DMS79 (cell line): ENCODE measurements at regions not wholly inside any gene's neighbourhood (a gene's known extent, or its start where the extent isn't known, plus 50 kb on each side); places are given as distances from the start of the nearest gene placed in this dataset.
"Not testable (repeated sequence)": the region's sequence is repeated elsewhere in the genome, so short reads cannot be mapped to it uniquely, and the experiment has no call there.

Source experiments
- DNase-seq: peaks from one replicate; lab custom pipeline; 2025; lab: John Stamatoyannopoulos, UW

- no peak for DNase-seq
Measured at GRCh38 chr18:67455890-67456501, 60.5 kb downstream of the DSEL start.

DNA sequence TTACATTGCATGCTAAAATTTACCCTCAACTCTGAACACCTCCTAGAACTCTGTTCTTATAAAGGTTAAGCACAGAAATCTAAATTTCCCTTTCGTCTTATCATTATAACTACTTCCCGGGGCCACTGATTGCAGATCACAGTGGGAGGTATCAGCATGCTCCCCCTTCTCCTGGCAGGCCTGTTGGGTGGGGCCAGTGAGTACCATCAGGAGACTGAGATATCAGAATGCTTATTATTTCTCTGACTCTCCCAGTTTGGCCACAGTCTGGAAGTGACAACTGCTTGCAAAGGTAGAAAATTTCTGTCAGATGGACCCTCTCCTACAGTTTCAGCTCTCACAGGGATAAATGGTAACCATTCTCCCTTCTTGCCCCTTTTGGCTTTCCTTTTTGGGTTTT, 62.6 kb downstream of the DSEL start:
- DNase-seq = no peak

DNA sequence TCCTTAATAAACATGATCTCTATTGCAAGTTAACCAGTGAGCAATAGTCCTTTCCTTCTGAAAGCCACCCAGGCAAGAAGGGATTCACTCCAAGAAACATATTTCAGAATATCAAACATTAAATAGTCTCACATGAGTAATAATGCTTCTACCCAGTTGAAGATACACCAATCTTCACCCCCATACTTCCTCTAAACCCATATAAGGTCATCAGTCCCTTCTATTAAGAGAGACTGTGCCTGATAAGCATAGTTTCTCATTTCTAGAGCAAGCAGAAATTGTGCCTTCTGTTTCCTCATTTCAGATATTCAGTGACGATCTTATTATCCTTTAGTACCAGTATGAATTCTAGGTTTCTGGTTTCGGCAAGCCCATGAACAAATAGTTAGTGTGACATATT, 64.6 kb downstream of the DSEL start:
- no peak for DNase-seq

GRCh38 chr18:67451101-67451500, 65.4 kb downstream of the DSEL start:
- DNase-seq = not testable (repeated sequence)

- DNase-seq = no peak
Measured at GRCh38 chr18:67433971-67434370, 82.5 kb downstream of the DSEL start.

GRCh38 chr18:67432806-67433205, 83.7 kb downstream of the DSEL start:
- DNase-seq = no peak

- no peak for DNase-seq
Measured at GRCh38 chr18:67428805-67429204, 87.7 kb downstream of the DSEL start.

- no peak for DNase-seq
Measured at GRCh38 chr18:67428158-67428557, 88.4 kb downstream of the DSEL start.

GRCh38 chr18:67426486-67426885, 90.0 kb downstream of the DSEL start:
- no peak for DNase-seq

DNA sequence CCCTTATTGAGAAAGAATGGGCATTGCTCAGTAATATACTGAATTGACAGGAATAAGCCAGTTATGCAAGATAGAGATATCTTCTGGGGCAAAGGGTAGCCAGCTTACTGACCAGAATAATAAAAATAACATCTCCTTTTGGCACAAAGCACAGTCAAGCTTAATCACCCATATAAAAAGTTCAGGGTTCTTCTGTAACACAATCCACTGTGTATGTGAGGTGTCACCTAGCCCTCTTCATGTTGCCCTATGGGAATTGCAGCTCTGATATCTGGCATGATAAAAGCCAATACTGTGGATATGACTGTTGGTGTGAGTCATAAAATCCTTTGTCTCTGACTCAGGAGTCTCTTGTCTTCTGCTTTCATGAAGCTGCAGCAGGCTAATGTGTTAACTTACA, 90.8 kb downstream of the DSEL start:
- no peak for DNase-seq

DNA sequence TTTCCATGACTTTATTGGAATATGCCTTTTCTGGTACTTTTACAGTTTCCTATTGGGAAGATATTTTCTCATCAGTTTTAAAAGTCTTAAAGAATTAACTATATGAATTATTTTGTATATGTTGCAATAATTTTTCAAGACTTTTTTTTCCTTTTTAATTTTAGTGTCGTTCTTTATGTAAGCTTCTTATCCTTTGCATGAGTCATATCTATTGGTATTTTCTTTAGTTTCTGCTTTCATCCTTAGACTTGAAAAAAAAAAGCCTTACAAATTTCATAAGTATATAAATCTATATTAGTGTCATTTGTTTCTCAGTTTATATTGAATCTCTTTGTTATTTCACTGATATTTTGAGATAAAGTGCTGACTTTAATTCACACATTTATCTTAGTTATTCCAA, 94.9 kb downstream of the DSEL start:
- no peak for DNase-seq

GRCh38 chr18:67417864-67418523, 98.5 kb downstream of the DSEL start:
- DNase-seq = no peak

DNA sequence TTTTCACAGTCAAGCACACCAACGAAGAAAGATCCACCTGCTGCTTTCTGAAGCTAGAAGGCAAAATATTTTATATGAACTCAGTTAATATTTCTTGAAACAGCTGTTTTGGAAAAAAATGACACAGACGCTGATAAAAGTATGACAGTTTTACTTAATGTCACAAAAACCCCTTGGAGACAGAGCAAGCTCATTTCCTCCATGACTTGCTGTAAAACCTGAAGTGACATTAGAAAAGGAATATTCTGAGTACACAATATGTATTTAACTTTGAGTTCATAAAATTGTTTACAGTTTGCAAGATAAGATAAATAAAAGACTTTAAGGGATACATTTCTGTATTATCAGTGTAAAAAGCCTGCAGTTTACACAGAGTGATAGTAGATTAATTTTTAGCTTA, 105.4 kb downstream of the DSEL start:
- no peak for DNase-seq

GRCh38 chr18:67410075-67411070, 106.1 kb downstream of the DSEL start:
- no peak for DNase-seq

DNA sequence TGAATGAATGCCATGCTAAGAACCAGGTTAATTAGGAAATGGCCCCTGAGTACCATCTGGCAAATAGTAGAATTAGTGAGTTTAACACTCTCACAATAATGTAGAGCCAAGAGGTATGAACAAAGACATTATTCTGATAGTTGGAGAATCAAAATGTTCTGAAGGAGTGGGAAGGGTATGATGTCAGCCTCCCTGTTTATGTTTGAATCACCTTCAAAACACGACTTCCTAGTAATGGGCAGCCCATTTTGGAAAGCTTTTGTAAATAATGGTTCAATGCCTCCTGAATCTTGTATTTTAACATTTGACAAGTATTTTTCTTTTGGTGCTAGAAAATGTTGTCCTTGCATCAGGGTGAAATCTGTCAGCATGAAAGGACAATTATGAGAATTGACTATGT, 108.3 kb downstream of the DSEL start:
- DNase-seq = no peak

DNA sequence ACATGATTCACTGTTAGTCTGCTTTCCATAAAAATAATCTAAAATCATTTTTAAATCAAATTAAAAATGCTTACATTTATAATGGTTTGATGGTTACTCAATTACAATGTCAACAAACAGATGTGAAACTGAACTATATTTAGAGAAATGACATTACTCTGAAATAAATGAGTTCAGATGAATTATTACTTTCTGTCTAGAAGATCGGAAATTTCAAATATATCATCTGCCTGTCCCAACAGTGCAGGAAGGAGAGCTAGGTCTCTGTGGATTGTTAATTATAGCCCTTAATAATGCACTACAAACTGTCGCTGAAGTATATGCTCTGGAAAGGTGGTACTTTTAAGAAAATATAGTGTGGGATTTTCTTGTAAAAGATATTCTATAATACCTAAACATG, 109.8 kb downstream of the DSEL start:
- DNase-seq = no peak

DNA sequence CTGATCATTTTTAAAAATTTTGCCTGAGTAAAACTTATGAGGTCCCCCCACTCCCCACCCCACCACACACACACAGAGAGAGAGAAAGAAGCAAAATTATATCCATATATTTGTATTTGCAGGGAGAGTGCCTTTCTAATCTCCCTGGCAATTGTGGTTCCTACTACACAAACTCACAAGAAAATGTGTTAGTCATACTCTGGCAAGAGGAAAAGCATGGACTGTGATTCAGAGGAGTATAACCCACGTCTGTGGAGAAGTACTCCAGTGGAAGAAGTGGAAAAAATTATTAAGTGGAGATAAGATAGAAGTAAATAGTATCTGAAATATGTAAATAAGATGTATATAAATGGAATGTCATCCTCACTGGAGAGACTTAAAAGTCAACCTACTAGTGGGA, 114.0 kb downstream of the DSEL start:
- DNase-seq = no peak

DNA sequence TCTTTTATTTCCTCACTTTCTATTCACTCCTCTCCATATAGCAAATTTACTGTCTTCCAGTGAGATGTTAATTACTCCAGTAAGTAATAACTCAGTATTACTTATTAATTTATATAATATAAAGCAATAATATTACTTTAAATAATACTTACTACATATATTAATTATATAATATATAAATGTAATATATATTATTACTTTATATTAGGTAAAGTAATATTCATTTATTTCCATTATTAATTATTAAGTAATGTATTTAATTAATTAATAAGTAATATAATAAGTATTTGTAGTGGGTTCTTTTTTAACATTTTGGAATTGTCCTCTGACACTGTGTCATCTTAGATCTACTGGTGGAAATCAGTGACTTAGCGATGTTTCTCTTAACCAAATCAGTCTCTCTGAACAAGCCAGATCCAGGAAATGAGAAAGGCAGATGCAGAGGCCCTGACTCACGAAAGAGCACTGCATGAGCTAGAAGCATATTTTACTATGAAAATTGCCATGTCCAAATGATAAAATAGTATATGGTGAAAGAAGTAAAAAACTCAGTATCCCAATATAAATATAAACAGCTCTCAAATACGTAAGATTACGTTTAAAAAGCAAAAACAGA, 115.9 kb downstream of the DSEL start:
- no peak for DNase-seq

- no peak for DNase-seq
Measured at GRCh38 chr18:67386032-67386431, 130.5 kb downstream of the DSEL start.

DNA sequence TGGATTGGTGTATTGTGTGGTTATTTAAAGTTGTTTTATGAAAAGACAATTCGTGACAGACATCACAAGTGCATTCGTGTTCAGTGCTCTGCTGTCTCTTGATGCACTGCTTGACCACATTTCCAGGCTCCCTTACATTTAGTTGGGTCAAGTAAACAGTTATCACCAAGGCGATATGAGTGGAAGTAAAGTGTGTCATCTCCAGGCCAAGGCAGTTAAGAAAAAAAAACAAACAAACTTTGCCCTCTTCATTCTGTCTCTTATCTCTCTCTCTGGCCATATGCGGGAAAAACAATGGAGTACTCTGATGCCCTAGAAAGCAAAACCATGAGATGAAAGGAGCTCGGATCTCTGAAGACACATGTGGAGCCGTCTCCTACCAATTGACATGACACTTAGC, 131.1 kb downstream of the DSEL start:
- no peak for DNase-seq

DNA sequence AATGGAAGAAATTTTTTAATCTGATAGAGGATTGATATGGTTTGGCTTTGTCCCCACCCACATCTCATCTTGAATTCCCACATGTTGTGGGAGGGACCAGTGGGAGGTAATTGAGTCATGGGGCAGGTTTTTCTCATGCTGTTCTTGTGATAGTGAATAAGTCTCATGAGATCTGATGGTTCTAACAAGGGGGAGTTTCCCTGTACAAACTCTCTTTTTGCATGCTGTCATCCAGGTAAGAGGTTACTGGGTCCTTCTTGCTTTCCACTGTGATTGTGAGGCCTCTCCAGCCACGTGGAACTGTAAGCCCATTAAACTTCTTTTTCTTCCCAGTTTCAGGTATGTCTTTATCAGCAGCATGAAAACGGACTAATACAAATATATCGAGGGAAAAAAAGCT, 132.5 kb downstream of the DSEL start:
- not testable (repeated sequence) for DNase-seq

DNA sequence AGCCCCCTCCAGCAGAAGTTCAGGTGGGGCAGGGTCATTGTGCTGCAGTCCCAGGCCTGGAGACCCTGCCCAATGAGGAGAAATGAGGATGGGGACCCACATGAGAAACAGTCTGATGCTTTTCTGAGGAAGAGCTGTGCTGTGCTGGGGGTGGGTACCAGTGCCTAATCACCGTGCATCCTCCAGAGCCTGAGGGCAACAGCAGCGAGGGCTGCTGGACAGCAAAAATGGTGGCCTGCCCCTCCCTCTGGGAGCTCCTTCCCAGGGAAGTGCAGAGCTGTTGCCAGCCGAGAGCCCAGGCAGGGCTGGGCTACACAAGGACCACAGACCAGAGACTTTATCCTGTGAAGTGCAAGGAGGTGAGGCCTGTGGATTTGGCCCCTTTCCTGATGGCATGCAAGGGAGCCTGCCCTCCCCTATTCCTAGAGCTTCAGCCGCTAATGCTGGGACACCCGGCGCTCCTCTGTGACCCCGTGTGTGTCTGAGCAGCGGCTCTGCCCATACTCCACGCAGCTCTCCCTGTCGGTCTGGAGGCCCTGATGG, 134.8 kb downstream of the DSEL start:
- DNase-seq = no peak
